ENCODE measurements at regions not wholly inside any gene's neighbourhood (a gene's known extent, or its start where the extent isn't known, plus 50 kb on each side); places are given as distances from the start of the nearest gene placed in this dataset.
"Not testable (repeated sequence)": the region's sequence is repeated elsewhere in the genome, so short reads cannot be mapped to it uniquely, and the experiment has no call there.

DNA sequence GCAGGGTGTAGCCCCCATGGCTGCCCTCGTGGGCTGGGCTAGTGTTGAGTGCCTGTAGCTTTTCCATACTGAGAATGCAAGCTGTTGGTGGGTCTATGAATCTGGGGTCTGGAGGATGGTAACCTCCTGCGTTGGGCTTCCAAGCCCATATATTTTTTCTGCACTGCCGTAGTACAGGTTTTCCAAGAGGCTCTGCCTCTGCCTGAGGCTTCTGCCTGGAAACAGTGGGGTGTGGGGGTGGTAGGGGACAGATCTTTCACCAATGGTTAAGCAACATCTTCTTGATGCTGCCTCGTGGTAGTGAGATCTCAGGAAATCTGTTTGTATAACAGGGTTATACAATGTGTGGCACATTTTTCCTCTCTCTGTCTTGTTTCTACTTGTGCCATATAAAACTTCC is 189.0 kb upstream of the ZNF519 start:
- not testable (repeated sequence) for ATAC-seq

DNA sequence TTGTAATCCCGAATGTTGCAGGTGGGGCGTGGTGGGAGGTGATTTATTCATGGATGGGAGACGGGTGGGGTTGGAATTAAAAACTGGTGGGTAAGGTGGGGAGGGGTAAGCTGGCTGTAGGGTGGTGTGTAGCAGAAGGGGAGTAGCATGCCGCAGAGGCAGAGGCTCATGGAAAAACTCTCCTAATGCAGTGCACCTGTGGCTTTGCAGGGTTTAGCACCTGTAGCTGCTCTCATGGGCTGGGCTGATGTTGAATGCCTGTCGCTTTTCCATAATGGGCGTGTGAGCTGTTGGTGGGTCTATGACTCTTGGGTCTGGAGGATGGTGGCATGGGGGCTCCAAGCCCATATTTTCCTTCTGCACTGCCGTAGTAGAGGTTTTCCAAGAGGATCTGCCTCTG is 169.0 kb upstream of the ZNF519 start:
- not testable (repeated sequence) for ATAC-seq

DNA sequence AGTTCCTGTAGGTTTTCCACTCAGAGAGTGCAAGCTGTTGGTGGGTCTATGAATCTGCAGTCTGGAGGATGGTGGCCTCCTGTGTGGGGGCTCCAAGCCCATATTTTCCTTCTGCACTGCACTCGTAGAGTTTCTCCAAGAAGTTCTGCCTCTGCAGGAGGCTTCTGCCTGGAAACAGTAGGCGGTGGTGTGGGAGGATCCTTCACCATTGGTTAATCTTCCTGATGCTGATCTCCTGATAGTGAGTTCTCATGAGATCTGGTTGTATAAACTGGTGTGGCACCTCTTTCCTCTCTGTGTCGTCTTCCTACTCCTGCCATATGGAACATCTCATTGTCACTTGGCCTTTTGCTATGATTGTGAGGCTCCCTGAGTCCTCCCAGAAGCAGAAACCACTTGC is 162.8 kb upstream of the ZNF519 start:
- ATAC-seq: not testable (repeated sequence)

DNA sequence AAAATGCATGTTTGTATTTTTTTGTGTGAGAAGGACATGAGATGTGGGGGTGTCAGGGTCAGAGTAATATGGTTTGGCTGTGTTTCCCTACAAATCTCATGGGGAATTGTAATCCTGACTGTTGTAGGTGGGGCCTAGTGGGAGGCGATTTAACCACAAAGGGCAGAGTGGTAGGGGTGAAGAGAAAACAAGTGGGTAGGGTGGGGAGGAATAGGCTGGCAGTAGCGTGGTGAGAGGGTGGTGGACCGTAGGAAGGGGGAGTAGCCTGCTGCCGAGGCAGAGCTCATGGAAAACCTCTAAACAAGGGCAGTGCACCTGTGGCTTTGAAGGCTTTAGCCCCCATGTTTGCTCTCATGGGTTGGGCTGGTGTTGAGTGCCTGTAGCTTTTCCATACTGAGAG is 152.8 kb upstream of the ZNF519 start:
- ATAC-seq: no peak

DNA sequence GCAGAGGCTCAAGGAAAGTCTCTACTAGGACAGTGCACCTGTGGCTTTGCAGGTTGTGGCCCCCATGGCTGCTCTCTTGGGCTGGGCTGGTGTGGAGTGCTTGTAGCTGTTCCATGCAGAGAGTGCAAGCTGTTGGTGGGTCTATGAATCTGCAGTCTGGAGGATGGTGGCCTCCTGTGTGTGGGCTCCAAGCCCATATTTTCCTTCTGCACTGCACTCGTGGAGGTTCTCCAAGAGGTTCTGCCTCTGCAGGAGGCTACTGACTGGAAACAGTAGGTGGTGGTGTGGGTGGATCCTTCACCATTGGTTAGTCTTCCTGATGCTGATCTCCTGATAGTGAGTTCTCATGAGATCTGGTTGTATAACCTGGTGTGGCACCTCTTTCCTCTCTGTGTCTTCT is 143.2 kb upstream of the ZNF519 start:
- not testable (repeated sequence) for ATAC-seq

DNA sequence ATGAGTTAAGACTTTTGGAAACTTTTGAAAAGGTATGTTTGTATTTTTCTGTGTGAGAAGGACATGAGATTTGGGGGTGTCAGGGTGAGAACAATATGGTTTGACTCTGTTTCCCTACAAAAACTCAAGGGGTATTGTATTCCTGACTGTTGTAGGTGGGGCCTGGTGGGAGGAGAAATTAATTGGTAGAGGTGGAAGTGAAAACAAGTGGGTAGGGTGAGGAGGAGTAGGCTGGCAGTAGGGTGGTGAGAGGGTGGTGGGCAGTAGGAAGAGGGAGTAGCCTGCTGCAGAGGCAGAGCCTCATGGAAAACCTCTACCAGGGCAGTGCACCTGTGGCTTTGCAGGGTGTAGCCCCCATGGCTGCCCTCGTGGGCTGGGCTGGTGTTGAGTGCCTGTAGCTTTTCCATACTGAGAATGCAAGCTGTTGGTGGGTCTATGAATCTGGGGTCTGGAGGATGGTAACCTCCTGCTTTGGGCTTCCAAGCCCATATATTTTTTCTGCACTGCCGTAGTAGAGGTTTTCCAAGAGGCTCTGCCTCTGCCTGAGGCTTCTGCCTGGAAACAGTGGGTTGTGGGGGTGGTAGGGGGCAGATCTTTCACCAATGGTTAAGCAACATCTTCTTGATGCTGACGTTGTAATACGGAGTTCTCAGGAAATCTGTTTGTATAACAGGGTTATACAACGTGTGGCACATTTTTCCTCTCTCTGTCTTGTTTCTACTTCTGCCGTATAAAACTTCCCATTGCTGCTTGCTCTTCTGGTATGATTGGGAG is 133.6 kb upstream of the ZNF519 start:
- ATAC-seq: not testable (repeated sequence)

DNA sequence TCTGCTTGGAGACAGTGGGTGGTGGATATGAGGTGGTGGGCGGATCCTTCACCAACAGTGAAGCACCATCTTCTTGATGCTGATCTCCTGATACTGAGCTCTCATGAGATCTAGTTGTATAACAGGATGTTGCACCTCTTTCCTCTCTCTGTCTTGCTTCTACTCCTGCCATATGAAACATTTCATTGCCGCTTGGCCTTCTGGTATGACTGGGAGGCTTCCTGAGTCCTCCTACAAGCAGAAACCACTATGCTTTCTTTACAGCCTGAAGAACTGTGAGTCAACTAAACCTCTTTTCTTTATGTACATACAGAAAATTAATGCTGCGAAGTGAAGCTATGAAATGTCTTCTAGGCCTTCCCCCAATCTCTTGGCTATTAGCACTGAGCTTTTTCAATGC is 130.6 kb upstream of the ZNF519 start:
- ATAC-seq: not testable (repeated sequence)

DNA sequence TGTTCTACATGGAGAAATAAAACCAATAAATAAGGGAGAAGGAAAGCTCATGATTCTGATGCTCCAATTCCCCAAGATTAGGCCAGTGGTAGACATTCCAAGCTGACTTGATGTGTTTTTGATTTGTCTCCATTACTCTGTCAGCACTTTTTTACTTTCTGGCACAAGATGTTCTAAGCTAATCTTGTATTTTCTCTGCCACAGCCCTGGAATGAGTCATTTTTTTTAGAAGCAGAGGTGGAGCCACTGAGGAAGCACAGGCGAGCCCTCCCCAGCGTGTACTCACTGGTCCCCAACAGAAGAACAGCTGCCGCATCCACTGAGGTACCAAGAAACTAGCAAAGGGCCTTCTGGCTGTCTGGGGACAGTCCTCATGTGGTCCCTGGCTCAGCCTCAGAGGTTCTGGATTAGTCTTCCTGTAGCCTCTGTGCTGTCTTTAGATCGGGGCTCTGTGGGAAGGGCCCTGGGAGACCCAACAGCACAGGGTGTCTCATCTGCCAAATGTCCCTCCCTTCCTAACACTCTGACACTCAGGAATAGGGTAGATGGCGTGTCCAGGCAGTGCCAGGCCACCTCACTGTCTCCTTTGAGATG is 117.9 kb upstream of the ZNF519 start:
- not testable (repeated sequence) for ATAC-seq

DNA sequence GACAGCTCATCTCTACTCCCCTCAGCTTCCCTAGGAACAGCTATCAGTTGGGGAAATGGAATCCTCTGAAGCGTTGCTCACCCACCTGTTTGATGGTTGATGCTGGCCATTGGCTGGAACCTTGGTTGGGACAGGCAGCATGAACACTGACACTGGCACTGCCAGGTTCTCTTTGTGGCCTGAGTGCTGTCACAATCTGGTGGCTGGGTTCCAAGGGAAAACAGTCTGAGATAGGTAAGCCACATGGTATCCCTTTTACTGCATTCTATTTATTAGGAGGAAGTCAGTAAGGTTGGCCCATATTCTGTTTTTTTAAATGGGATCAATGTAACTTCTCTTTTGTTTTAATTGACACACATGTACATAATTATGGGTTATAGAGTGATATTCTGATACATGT is 107.0 kb upstream of the ZNF519 start:
- not testable (repeated sequence) for ATAC-seq

DNA sequence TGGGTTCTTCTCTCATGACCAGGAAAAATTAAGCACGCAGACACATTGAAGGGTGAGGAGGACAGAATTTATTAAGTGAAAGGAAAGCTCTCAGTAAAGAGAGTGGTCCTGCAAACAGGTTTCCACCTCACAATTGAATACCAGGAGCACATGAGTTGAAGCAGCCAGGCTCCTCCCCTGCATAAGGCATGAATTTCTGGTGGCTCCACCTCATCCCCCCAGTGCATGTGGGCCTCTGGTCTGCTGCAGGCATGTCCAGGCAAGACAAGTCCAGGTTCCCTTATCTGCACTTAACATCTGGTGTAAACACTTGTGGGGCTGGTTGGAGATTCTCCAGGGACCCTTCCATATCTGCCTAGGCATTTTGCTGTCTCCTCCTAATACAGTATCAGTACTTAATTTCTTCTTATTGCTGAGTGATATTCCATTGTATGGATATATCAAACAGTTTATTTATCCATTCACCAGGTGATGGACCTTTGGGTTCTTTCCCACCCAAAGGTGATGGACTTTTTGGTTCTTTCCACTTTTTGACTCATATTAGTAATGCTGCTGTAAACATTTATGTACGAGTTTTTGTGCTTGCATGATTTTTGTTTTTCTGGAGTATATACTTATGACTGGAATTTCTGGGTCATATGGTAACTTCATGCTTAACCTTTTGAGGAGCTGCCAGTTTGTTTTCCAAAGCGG is 104.3 kb upstream of the ZNF519 start:
- not testable (repeated sequence) for ATAC-seq

DNA sequence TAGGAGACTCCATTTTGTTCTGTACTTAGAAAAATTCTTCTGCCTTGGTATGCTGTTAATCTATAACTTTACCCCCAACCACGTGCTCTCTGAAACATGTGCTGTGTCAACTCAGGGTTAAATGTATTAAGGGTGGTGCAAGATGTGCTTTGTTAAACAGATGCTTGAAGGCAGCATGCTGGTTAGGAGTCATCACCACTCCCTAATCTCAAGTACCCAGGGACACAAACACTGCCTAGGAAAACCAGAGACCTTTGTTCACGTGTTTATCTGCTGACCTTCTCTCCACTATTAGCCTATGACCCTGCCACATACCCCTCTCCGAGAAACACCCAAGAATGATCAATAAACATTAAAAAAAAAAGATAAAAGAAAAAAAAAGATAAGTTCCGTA is 93.0 kb upstream of the ZNF519 start:
- not testable (repeated sequence) for ATAC-seq

DNA sequence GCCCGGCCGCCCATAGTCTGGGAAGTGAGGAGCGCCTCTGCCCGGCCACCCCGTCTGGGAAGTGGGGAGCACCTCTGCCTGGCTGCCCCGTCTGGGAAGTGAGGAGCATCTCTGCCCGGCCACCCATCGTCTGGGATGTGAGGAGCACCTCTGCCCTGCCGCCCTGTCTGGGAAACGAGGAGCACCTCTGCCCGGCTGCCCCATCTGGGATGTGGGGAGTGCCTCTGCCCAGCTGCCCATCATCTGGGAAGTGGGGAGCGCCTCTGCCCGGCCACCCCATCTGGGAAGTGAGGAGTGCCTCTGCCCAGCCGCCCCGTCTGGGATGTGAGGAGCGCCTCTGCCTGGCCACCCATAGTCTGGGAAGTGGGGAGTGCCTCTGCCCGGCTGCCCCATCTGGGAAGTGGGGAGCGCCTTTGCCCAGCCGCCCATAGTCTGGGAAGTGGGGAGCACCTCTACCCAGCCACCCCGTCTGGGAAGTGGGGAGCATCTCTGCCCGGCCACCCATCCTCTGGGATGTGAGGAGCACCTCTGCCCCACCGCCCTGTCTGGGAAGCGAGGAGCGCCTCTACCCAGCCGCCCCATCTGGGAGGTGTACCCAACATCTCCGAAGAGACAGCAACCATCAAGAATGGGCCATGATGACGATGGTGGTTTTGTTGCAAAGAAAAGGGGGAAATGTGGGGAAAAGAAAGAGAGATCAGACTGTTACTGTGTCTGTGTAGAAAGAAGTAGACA is 92.5 kb upstream of the ZNF519 start:
- ATAC-seq: not testable (repeated sequence)

DNA sequence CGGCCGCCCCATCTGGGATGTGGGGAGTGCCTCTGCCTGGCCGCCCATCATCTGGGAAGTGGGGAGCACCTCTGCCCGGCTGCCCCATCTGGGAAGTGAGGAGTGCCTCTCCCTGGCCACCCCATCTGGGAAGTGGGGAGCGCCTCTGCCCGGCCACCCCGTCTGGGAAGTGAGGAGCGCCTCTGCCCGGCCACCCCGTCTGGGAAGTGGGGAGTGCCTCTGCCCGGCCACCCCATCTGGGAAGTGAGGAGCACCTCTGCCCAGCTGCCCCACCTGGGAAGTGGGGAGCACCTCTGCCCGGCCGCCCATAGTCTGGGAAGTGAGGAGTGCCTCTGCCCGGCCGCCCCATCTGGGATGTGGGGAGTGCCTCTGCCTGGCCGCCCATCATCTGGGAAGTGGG is 91.7 kb upstream of the ZNF519 start:
- not testable (repeated sequence) for ATAC-seq

DNA sequence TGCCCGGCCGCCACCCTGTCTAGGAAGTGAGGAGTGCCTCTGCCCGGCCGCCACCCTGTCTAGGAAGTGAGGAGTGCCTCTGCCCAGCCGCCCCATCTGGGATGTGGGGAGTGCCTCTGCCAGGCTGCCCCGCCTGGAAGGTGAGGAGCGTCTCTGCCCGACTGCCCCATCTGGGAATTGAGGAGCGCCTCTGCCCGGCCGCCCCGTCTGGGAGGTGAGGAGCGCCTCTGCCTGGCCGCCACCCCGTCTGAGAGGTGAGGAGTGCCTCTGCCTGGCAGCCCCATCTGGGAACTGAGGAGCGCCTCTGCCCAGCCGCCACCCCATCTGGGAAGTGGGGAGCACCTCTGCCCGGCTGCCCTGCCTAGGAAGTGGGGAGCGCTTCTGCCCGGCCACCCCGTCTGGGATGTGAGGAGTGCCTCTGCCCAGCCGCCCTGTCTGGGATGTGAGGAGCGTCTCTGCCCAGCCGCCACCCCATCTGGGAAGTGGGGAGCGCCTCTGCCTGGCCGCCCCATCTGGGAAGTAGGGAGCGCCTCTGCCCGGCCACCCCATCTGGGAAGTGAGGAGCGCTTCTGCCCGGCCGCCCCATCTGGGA is 91.1 kb upstream of the ZNF519 start:
- ATAC-seq: not testable (repeated sequence)

DNA sequence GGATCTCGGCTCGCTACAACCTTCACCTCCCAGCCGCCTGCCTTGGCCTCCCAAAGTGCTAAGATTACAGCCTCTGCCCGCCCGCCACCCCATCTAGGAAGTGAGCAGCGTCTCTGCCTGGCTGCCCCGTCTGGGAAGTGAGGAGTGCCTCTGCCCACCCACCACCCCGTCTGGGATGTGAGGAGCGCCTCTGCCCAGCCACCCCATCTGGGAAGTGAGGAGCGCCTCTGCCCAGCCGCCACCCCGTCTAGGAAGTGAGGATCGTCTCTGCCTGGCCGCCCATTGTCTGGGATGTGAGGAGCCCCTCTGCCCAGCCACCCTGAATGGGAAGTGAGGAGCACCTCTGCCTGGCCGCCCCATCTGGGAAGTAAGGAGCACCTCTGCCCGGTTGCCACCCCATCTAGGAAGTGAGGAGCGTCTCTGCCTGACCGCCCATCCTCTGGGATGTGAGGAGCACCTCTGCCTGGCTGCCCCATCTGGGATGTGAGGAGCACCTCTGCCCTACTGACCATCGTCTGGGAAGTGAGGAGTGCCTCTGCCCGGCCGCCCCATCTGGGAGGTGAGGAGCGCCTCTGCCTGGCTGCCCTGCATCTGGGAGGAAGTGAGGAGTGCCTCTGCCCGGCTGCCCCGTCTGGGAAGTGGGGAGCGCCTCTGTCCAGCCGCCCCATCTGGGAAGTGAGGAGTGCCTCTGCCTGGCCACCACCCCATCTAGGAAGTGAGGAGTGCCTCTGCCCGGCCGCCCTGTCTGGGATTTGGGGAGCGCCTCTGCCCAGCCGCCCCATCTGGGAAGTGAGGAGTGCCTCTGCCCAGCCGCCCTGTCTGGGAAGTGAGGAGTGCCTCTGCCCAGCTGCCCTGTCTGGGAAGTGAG is 90.4 kb upstream of the ZNF519 start:
- not testable (repeated sequence) for ATAC-seq

DNA sequence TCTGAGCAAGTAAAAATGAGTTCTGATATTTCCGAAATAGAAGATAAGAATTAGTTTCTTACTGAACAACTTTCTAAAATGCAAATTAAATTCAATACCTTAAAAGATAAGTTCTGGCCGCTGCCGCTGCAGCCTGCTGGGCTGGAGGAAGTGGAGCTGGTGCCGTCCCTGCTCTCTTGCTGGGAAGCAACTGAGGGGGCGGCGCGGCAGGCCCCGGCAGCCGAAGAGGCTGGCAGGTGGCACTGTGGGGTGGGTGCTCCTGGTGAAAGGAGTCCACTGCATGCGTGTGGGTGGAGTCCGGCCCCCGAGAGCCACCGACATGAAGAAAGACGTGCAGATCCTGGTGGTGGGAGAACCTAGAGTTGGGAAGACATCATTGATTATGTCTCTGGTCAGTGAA is 89.5 kb upstream of the ZNF519 start:
- no peak for ATAC-seq

DNA sequence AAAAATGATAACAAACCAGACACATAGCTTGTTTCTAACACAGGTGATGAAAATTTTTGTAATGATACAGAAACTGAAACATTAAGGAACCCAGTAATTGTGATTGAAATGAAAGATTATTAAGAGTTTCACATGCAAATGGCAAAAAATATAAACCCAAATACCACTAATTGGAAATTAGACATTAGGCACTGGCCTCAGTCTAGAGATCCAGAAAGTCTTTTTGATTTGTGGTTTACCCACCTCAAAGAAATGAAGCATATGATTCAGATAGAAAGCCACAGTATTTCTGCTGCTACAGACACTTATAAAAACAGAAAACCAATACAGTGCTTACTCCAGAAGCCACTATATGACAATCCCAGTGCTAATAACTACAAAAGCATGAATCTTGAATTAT is 83.7 kb upstream of the ZNF519 start:
- not testable (repeated sequence) for ATAC-seq

DNA sequence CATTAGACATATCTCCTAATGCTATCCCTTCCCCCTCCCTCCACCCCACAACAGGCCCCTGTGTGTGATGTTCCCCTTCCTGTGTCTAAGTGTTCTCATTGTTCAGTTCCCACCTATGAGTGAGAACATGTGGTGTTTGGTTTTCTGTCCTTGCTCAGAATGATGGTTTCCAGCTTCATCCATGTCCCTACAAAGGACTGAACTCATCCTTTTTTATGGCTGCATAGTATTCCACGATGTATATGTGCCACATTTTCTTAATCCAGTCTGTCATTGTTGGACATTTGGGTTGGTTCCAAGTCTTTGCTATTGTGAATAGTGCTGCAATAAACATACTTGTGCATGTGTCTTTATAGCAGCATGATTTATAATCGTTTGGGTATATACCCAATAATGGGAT is 71.2 kb upstream of the ZNF519 start:
- not testable (repeated sequence) for ATAC-seq

DNA sequence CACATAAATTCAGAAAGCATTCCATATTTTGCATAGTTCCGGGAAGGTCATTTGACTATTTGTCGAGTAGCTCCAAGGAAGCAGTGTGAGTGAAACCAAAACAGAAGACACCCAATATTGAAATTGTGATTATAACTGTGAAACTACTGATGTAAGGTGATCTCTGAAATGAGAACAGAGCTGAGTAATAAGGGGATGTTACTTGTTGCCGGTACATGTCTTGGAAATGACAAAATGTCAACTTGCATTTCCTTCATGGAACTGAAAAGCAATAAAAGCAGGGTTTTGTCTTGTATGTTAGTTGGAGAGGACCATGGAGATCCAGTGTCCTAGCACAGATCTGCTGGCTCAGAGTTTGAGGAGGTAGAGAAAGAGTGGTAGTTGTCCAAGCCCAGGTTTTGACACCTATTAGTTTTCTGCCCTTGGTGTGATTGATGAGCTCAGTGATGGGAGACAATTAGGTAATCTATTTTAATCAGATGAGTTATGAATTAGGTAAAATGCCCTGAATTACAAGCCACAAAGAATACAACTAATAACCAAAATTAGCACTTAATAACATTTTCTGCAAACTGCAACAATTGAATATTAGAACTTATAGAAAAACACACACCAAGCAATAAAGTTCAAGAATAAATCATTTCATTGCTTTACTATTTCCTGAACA is 58.7 kb upstream of the ZNF519 start:
- ATAC-seq: peak; percentile 17 to 55

DNA sequence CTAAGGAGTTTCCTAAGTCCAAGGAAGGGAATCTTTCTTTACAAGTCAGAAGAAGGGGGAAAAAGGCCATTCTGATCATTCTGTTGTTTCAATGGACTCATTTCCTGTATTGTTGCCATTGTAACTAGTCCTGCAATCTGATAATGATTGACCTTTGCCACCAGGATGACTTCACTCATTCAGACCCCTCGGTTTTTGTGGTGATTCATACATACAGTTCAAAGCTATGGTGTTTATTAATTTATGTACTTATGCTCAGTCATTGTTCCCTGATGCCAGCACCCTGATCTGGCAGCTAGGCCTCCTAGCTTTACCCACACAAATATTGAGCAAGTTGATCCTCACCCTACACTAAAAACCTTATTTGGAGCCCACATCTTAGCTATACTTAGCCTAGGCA is 57.6 kb upstream of the ZNF519 start:
- ATAC-seq: peak; percentile 48 to 66

DNA sequence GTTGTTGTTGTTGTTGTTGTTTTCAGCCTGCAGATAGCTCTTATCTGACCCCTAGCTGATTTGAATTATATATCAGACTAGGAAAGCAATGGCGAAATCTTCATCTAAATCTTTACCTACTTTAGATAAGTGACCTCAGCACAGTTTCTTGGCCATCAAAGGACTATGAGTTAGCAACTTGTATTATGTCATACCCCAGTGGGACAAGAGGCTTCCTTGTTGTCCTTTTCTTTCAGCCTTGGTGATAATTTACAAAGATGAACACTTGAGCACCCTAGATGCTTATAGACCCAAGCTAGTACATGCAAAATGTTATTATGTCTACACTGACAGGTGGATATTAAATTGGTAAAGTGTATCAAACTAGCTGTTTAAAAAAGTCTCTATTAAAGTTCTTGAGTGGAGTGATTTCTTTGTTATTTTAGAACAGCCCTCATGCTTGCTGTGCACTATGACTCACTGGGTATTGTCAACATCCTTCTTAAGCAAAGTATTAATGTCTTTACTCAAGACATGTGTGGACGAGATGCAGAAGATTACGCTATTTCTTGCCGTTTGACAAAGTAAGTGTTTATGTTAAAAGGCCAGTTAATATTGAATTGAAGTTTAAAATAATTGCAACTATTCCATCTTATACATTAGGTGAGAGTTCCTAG is 56.6 kb upstream of the ZNF519 start:
- ATAC-seq: not testable (repeated sequence)
